Type B pancreatic cell (in vitro differentiated cells): ENCODE measurements at regions not wholly inside any gene's neighbourhood (a gene's known extent, or its start where the extent isn't known, plus 50 kb on each side); places are given as distances from the start of the nearest gene placed in this dataset.

Experiments used
- DNase-seq: peaks from one replicate; pipeline ENCODE4 v3.0.0; 2021; ENCODE audit warnings: mixed read lengths; ENCODE audit not compliant: unreplicated experiment; ENCODE audit errors: extremely low spot score
- H3K27ac Mint-ChIP-seq: 2 replicates; pipeline ENCODE4 v1.8.0; 2021; ENCODE audit warnings: mild to moderate bottlenecking, mixed read lengths
- H3K27me3 Mint-ChIP-seq: 2 replicates; pipeline ENCODE4 v1.8.0; 2021; ENCODE audit warnings: mixed read lengths
- H3K36me3 Mint-ChIP-seq: 2 replicates; pipeline ENCODE4 v1.8.0; 2021; ENCODE audit warnings: mixed read lengths
- H3K4me1 Mint-ChIP-seq: one replicate; pipeline ENCODE4 v1.8.0; 2021; ENCODE audit warnings: mixed read lengths; ENCODE audit not compliant: unreplicated experiment
- H3K4me3 Mint-ChIP-seq: 2 replicates; pipeline ENCODE4 v1.8.0; 2021; ENCODE audit warnings: mild to moderate bottlenecking, mixed read lengths
- H3K9me3 Mint-ChIP-seq: 2 replicates; pipeline ENCODE4 v1.8.0; 2021; ENCODE audit warnings: mixed read lengths
- CTCF ChIP-seq: fragments of 200-600 bp; sonication (generic); conservative IDR thresholded peaks from 2 replicates; pipeline ENCODE4 v1.5.0; 2021; ENCODE audit warnings: antibody characterized with exemption, mild to moderate bottlenecking

DNA sequence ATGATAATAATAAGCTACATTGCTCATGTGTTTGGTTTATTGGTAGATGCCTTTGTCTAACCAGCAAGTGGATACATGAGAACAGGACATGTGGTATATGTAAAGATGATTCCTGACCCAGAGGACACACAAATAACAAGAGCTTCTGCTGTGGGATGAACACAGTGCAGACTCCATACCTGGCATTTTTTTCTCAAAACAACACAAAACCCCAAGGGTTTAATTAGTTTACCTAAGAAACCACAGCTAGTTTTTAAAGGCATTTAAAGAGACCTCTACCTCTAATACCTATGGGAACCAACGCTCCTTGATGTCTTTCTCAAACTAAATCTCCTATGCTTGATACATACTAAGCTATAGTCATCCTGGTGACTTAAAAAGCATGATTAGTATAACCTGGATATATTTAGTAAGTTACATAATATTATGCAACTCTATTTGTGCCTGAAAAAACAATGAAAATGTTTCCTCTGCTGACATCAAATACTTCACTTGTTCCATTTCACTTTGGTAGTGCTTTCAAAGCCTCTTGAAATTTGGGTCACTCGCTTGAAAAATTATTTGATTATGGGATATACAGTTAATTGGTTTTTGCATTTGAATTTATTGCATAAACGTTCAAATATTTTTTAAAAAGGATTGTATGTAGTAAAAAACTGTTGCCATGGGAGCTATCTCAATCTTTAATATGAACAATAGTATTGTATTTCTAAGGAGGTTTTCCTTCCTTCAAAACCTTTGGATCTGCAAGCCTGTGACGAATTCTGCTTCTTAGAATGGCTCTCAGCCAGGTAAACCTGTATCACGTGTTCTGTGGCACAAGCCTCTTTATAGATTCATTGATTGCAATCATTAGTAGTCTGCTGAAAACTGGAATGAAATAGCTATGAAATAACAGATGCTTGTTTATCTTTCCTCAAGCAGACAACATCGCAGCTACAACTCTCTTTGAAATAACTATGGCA lies 233.0 kb upstream of the KCNMB2 start:
- H3K9me3 Mint-ChIP-seq, result no peaks in the 10 kb centered on the region
- H3K4me1 Mint-ChIP-seq, result peaks cover 7% of the 10 kb centered on the region
- no peak overlapping the region for H3K27ac Mint-ChIP-seq
- no peak overlapping the region for H3K4me3 Mint-ChIP-seq
- no peaks in the 10 kb centered on the region for H3K36me3 Mint-ChIP-seq
- no peak for TF ChIP-seq CTCF
- no peaks in the 10 kb centered on the region for H3K27me3 Mint-ChIP-seq
- DNase-seq, result no peak

DNA sequence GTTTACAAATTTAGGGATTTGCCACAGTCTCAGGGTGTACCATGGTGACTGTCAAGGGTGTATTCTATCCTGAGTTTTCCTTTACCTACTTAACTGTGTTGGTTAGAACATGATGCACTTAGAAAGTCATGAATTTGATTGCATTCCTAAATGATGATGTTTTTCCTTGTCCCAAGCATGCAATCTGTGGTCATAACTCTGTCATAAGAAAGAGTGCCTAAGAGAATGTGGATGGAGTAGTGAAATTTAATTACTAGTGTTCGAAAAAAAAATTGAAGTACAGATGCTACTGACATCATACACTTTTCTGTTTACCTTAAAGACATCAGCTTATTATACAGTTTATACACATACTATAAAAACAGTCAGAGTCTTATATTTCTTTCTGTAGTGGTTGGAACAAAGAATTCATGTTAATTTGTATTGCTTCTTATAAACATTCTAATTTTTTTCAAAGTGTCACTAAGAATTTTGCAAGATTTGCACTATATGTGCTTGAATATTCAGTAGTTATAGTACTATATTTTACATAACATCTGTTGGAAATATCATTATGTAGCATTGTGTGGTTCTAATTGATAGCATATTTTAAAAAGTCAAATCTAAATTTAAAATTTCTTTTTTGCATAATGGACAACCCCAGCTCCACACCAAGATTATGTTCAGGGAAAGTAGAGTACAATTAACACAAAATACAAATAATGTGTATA lies 231.3 kb upstream of the KCNMB2 start:
- H3K9me3 Mint-ChIP-seq, result no peaks in the 10 kb centered on the region
- no peaks in the 10 kb centered on the region for H3K27me3 Mint-ChIP-seq
- H3K36me3 Mint-ChIP-seq, result no peaks in the 10 kb centered on the region
- H3K27ac Mint-ChIP-seq, result no peak overlapping the region
- no peak overlapping the region for H3K4me3 Mint-ChIP-seq
- DNase-seq, result no peak
- peaks cover 7% of the 10 kb centered on the region for H3K4me1 Mint-ChIP-seq
- no peak for TF ChIP-seq CTCF

DNA sequence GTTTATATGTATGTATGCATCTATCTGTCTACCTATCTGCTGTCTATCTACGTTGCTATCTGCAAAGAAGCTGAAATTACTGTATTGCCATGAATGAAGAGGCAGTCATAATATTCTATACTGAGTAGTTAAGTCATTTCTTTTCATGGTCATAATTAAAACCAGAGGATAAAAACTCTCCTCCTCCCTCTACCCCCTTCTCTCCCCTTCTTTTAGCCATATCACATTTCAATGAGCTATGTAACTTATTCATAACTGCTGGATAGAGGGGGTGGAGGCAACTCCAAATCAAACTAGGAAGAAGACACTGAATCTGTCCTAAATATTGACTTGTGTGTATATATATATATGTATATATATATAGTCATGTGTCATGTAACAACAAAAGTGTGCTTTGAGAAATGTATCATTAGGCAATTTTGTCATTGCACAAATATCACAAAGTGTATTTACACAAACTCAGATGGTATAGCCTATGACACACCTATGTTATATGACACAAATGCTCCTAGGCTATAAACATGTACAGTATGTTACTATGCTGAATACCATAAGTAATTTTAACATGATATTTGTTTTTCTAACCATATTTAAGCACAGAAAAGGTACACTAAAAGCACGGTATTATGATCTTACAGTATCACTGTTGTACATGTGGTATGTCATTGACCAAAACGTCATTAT lies 229.7 kb upstream of the KCNMB2 start:
- Mint-ChIP-seq H3K36me3 (no peaks in the 10 kb centered on the region), H3K27me3 (no peaks in the 10 kb centered on the region), H3K4me1 (peaks cover 7% of the 10 kb centered on the region), H3K4me3 (no peak overlapping the region), H3K27ac (no peak overlapping the region), H3K9me3 (no peaks in the 10 kb centered on the region)
- no peak for DNase-seq
- no peak for TF ChIP-seq CTCF

DNA sequence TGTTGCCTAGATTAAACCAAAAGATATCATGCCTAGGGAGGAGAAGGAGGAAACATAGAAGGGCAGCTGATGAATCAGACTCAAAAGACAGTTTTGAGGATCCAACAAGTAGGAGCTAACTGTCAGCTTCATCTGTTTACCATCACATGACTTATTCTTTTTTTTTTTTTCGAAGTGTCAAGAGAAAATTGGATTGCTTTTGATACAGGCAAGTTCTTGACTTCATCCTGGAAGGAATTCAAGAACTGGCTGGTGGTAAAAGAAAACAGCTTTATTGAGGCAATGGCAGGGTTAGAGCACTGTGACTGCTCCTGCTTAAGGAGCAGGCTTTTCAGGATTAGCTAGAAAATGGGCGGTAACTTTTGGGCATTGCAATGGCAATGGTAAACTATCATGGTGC lies 227.5 kb upstream of the KCNMB2 start:
- peaks cover 4% of the 10 kb centered on the region for H3K9me3 Mint-ChIP-seq
- H3K4me3 Mint-ChIP-seq, result no peak overlapping the region
- peaks cover 7% of the 10 kb centered on the region for H3K4me1 Mint-ChIP-seq
- no peak for DNase-seq
- no peak overlapping the region for H3K27ac Mint-ChIP-seq
- H3K27me3 Mint-ChIP-seq, result peaks cover 4% of the 10 kb centered on the region
- H3K36me3 Mint-ChIP-seq, result no peaks in the 10 kb centered on the region
- TF ChIP-seq CTCF, result no peak

DNA sequence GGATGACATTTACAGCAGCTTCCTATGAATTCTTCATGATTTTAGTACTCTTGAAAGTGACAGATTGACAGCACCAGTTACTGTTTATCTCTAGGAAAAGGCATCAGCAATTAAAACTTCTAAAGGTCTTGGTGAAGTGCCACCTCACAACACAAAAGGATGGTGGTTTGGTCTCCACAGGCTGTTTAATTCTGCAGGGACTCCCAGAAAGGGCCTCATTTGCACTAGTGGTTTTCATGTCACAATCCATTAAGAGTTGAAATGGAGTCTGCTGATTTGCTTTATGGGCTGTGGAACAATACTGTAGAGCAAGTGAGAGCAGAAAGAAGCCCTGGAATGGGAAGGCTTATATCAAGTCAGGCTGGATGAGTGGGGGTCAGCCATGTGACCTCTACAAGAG lies 225.3 kb upstream of the KCNMB2 start:
- TF ChIP-seq CTCF, result no peak
- H3K9me3 Mint-ChIP-seq, result peaks cover 8% of the 10 kb centered on the region
- DNase-seq, result no peak

More for the DNA sequence above, 225.3 kb upstream of the KCNMB2 start:
- no peak overlapping the region for H3K4me3 Mint-ChIP-seq
- peaks cover 4% of the 10 kb centered on the region for H3K36me3 Mint-ChIP-seq
- no peak overlapping the region for H3K27ac Mint-ChIP-seq
- peaks cover 4% of the 10 kb centered on the region for H3K27me3 Mint-ChIP-seq
- H3K4me1 Mint-ChIP-seq, result peaks cover 7% of the 10 kb centered on the region
